KBM-7 (cell line): ENCODE measurements at regions not wholly inside any gene's neighbourhood (a gene's known extent, or its start where the extent isn't known, plus 50 kb on each side); places are given as distances from the start of the nearest gene placed in this dataset.

ENCODE experiments used
- DNase-seq: peaks from one replicate; pipeline ENCODE4 v3.0.0-alpha.2; 2015
- in situ Hi-C: fragments of 300-500 bp; cut with MboI; formaldehyde crosslinking; loops from 2 replicates; pipeline ENCODE4 v1.14.3; 2020; ENCODE audit warnings: low sequenced_read_pairs, low pct_unique_long_range_greater_than_20kb, mixed read lengths

DNA sequence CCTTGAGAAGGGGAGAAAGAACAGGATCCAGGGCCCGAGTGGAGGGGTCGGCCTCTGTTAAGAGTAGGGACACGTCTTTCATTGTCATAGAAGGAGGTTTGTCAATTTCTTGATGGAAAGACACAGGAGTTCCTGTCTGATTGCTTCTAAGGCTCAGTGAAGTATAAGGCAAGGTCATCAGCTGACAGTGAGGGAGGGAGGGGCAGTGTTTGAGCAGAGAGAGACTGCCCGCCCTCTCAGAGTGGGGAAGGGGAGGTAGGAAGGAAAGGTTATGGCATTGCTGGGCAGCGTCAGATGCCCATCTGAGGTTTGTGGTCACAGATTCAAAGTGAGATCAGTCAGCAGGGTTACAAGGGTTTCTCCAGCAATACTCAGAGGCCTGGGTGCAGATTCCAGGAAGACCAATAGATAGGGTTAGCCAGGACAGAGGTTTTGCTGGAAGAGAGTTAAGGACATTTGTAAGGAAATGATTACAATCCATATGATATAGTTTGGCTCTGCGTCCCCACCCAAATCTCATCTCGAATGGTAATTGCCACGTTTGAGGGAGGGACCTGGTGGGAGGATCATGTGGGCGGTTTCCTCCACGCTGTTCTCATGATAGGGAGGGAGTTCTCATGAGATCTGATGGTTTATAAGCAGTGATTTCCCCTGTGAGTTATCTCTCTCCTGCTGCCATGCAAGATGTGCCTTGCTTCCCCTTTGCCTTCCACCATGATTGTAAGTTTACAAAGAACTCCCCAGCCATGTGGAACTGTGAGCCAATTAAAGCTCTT, 127.2 kb upstream of the GJB5 start:
- in situ Hi-C loops: no loop called here
- DNase-seq: no peak

DNA sequence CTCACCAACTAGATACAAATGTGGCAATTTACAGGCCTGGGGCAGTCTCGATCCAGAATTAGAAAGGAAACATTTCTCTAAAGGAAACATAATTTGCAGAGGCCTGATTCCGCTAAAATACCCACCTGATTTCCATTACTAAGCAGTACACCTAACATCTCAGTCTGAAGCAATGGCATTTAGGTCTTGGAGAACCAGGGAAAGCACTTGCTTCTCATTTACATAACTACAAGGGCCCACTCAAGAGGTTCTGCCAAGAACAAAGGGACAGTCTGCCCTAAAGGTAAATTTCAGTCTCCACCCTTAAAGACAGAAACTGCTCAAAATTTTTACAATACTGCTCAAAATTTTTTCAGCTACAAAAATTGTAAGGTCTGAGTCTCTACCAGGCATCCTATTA, 123.7 kb upstream of the GJB5 start:
- in situ Hi-C loops: no loop called here
- DNase-seq: no peak

DNA sequence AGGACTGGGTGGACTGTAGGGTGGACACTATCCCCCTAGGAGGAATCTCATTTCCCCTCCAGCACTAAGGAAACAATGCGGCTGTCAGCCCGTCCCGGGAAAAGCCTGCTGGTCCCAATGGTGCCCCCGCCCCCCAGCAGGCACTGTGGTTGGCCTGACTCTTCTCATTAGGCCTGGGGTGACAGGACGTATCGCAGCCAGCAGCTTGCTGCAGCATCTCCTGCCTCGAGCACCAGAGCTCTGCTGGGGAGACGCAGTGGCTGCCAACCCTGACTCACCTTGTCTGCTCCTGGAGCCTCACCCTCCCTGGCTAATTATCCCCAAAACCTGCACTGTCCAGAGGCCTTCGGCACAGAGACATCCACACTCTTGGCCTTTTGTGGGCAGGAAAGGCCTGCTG, 115.1 kb upstream of the GJB5 start:
- DNase-seq: no peak
- in situ Hi-C loops: no loop called here

DNA sequence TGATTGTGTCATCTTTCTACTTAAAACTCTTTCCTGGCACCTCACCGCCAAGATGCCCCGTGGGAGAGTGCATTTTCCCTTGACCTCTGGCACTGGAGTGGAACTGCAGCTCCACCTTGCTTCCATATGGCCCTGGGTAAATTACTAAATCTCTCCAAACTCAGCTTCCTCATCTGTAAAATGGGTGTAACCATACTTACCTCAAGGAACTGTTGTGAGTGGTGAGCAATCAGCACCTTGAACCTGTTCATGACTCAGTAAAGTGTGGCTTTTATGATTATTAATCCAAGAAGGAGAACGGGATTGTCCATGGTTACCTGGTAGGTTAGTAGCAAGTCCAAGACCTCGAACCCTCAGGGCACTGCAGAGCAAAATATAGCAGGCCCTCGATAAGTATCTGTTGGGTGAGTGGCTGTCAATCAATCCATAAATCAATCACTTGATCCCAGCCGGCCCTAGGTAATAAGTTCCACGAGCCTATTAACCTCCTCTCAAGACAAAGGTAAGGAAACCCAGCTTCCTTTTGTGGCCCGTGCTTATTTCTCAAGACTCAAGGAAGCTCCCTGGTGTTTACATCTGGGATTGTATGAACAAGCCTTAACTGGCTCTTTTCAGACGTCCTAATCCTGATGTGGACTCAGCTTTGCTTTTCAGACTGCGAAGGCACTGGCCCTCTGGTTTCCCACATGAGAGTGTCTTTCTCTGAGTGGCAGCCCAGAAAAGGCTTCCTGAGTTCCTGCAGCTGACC, 114.0 kb upstream of the GJB5 start:
- in situ Hi-C loops: no loop called here
- no peak for DNase-seq

DNA sequence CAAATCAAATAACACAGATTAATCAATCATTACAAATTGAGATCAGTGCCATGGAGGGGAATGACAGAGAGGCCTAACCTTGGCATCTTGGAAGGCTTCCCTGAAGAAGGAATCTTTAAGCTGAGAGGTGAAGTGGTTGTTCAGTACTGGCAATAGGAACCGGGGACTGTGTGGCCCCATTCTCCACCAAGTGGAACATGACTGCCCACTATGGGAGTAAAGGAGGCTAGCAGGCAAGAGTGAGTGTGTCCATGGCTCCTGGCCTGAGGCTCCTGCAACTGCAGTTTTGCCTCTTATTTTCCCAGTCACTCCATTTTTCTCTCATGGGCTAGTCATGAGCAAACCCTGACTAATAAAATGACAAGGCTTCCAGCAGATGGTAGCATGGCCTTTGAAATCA, 112.2 kb upstream of the GJB5 start:
- DNase-seq: no peak
- in situ Hi-C loops: no loop called here

DNA sequence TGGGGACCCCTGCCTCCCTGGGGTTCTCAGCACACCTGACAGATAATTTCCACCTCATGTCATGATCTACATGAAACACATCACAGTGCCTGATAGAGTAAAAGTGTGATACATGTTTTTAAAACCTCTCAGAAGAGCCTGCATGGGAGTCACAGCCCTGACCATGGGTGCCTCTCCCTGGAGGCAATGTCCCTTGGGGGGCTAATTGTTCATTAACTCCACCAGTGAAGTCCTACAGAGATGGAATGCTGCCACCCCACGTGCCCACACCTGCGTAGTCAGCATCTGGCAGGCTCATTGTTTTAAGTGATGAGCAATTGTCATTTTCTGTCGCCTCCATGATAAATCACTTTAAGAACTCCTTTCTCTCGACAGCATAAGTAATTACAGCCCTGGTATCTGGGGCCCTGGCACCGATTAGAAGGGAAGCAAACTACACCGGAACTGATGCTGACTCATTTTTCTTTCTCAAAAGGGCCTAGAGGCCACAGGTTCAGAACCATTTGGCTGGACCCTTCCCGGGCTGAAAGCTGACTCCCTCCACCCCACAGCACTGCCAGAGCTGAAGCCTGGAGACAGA, 109.6 kb upstream of the GJB5 start:
- no peak for DNase-seq
- in situ Hi-C loops: no loop called here

DNA sequence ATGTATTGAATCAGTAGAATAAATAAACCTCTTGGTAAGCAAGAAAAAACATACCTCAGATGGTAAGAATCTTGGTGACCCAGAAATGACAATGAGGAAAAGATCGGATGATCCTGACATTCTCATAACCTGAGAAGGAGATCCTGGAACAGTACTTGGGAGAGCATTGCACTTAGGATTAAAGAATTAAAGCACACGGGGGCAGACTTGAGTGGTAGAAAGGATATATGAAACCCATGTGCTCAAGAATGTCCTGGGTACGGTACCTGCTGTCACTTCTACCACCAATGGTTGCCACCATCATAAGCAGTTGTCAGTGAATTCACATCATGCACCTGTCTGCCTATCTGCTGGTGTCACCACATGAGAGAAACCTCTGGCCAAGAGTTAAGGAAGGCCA, 108.9 kb upstream of the GJB5 start:
- in situ Hi-C loops: no loop called here
- no peak for DNase-seq

DNA sequence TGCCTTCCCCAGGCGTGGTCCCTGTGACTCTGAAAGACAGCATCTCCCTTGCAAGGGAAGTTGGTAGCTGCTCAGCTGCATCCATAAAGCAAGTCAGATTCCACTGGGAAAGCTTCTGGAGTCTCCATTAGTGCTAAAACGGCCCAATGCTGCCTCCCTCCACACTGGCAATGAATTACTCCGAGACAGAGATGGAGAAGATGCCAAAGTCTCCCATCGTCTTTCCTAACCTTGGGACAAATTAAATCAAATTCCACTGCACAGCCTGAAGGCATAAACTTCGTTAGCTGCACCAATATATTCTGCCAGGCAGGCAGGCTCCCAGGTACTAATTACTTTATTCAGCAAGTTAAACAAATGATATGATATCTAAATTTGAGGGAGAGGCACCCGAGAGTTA, 106.3 kb upstream of the GJB5 start:
- DNase-seq: no peak
- in situ Hi-C loops: no loop called here

DNA sequence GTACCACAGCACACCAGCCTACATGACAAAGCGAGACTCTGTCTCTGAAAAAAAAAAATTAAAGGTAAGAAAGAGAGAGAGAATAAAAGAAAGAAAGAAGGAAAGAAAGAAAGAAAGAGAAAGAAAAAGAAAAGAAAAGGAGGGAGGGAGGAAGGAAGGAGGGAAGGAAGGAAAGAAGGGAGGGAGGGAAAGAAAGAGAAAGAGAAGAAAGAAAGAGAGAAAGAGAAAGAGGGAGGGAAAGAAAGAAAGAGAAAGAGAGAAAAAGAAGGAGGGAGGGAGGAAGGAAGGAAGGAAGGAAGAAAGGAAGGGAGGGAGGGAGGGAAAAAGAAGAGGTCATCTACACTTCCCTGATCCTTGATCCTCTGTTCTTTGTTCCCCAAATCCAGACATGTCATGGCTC, 104.8 kb upstream of the GJB5 start:
- in situ Hi-C loops: no loop called here
- no peak for DNase-seq

DNA sequence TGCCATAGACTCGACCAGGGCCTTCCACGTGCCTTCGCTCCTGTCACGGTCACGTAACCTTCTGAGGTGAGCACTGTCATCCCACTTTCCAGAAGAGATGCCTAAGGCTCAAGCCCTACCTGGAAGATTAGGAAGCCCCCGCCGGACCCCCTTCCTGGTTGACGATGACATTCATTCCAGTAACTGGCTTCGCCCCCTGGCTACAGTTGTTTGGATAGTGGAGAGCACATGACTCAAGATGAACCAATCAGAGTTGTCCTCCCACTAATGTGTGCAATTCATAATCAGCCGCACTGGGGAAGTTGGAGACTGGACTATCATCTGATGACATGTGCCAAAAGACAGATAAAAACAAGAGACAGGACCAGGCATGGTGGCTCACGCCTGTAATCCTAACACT, 104.0 kb upstream of the GJB5 start:
- no peak for DNase-seq
- in situ Hi-C loops: no loop called here

DNA sequence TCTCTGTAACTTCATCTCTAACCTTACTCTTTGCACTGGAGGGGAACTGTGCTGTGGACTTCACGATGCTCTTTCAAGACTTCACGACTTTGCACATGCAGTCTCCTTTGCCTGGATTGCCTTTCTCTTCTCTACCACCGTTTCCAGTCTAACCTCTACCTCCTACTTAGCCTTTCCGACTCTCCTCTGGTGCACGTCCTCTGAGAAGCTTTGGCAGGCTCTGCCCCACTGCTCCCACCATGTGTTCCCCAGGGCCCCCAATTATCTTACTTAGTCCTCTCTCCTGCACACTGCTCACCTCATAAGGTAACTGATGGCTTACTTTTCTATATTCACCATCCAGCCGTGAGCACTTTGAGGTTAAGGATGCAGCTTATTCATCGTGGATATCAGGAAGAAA, 101.7 kb upstream of the GJB5 start:
- in situ Hi-C loops: no loop called here

DNA sequence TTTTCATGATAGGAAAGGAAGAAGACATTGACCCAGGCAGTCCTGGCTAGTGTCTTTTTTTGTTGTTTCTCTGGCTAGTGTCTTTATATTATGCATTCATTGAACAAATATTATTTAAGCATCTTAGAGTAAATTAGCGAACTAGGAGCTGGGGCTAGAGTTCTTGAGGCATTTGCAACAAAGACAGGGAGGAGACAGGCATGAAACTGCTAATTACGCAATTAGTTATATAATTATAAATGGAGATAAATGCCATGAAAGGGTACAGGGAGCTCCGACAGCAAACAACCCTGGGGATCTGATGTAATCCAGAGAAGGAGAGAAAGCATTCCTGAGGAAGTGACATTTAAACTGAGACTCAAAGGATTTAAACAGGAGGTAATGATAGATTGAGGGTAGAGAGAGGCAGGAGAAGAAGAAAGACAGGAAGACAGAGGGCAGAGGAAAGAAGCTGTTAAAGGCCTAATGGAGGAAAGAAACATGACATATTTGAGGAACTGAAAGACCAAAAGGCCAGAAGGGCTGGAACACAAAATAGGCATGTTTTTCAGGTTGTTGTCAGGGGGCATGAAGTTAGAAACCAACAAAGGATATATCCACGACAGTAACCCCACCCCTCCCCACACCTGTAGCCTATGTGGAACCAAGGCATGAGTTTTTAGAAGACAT, 99.5 kb upstream of the GJB5 start:
- in situ Hi-C loops: no loop called here
- no peak for DNase-seq

More for the DNA sequence above, 101.7 kb upstream of the GJB5 start:
- no peak for DNase-seq

DNA sequence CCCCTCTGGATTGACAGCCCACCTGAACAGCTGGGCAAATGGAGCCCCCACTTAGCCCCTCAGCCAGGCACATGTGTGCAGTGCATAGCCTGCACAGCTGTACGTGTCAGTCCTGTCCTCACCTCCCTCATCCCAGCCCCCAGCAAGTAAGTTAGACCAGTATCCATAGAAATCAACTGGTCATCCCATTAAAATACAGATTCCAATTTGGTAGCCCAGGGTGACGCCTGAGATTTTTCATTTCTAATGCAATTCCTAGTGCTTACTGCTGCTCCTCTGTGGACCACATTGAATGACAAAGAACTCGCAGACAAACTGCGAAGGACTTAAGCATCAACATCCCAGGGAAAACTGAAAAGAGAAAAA, 99.0 kb upstream of the GJB5 start:
- DNase-seq: no peak
- in situ Hi-C loops: no loop called here

DNA sequence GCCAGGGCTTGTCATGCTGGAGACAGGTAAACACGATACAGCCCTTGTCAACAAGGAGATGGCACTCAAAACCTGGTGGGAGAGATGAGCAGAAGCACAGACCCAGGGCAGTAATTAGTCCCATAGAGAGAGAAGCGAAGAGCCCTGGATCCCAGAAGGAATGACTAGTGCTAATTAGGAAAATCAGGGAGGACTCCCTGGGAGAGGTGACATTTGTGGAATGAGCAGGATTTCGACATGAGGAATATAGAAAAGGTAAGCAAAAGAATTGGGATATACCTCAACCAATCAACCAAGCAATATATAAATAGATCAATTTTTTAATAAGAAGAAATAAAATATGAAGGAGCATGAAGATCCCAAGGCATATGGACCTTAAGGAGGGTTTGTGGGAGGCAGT, 98.5 kb upstream of the GJB5 start:
- in situ Hi-C loops: no loop called here
- DNase-seq: no peak

DNA sequence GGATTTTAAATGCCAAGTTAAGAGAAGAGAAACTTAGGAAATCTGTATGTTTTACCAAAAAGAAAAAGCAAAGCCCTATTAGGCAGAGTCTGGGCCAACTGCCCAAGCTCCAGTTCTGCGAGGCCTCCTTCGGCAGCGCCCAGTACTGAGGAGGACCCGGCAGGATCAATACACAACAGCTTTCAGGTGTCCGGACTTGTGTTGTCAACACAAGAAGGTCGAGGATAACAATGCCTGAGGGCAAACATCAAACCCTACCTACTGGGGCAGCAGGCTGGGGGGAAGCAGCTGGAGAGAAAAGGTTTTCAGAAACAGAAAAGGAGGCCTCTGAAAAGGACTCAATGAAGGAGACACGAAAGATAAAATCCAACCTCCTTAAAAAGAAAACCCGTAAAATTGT, 98.1 kb upstream of the GJB5 start:
- in situ Hi-C loops: no loop called here
- DNase-seq: no peak

DNA sequence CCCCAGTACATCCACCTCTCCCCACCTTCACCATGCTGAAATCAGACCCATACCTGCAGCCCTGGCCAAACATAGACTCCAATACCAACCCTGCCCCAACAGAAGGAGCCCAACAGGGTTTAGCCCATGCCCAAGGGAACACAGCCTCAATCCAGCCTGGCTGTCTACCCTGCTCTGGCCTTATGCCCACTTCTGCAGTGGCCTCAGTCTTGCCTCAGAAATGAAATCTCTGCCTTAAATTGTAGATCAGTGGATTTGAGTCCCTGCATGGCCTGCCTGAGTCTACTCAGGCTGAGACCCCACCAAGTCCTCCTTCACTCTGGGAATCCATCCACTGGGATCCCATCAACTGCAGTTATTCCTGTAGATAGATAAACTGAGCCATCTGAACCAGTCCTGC, 97.6 kb upstream of the GJB5 start:
- no peak for DNase-seq
- in situ Hi-C loops: no loop called here

DNA sequence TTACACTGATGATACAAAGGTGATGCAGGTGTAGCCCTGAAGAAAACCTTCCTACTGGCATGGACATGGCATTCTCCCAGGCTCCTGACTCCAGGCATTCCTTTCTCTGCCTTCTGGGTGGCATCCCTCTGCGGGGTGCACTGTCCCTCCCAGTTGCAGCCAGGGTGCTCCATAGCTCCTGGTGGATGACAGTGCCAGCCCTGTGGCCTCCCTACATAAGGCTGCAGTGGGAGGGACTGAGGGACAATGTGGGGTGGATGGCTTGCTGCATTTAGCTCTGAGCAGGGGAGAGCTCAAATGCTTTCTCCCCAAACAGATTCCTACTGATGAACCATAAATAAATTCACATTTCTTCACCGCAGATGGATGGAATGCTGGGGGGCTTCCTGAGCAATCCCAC, 97.0 kb upstream of the GJB5 start:
- in situ Hi-C loops: no loop called here
- no peak for DNase-seq

DNA sequence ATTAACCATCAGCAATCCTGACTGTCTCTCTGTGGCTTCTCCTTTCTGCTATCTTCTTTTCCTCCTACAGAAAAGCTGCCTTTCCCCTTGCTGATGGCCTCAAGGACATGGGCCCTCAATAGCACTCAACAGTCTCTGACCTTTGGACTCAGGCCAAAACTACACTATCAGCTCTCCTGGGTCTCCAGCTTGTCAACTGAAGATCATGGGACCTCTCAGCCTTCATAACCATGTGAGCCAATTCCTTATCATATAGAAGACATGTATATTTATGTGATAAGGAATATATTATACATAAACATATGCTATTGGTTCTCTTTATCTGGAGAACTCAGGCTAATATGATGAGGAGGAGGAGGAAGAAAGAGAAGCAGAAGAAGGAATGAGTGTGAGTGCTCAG, 91.8 kb upstream of the GJB5 start:
- in situ Hi-C loops: no loop called here

DNA sequence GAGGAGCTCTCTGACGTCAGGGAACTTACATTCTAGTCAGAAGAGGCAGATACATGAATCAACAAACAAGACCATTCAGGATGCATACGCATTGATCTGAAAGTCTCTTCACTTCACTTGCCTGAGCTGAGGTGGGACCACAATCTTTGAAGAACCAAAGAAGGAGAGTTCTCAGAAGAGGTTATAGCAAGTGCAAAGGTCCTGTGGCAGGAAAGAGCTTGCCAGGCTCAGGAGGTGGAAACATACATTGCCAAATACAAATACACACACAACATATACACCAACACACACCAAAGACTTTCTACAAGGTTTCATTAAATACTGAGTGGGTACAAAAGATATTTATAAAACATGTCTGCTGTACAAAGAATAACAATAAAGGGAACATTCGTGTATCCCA, 86.8 kb upstream of the GJB5 start:
- in situ Hi-C loops: no loop called here
- DNase-seq: no peak

More for the DNA sequence above, 91.8 kb upstream of the GJB5 start:
- no peak for DNase-seq

DNA sequence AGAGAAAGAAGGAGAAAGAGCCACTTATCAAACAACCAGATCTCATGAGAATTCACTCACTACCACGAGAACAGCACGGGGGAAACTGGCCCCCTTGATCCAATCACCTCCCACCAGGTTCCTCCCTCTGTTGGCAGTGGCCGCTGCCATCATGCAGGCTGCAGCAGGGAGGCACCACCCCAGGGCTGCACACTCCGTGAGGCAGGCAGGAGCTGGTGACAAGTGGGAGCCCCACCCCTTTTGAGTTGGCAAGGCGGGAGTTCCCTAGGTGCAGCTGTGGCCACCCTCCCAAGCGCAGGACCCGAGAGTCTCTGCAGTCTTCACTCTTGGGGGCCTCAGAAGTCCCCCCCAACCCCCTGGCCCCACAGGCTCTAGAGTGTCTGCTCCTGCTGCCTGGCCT, 83.9 kb upstream of the GJB5 start:
- DNase-seq: no peak

More for the DNA sequence above, 83.9 kb upstream of the GJB5 start:
- in situ Hi-C loops: no loop called here
